HFF-Myc (cell line): ENCODE measurements at regions not wholly inside any gene's neighbourhood (a gene's known extent, or its start where the extent isn't known, plus 50 kb on each side); places are given as distances from the start of the nearest gene placed in this dataset.

Experiments used
- DNase-seq: peaks from one replicate; pipeline ENCODE4 v3.0.0-alpha.2; 2011; ENCODE audit warnings: low read depth; ENCODE audit errors: extremely low read depth
- H3K4me3 ChIP-seq: replicated peaks from 2 replicates; pipeline ENCODE4 v1.5.1; 2011; ENCODE audit warnings: low read depth, mild to moderate bottlenecking, control low read depth, low read length
- CTCF ChIP-seq: IDR thresholded peaks from 2 replicates; pipeline ENCODE4 v1.5.1; 2012; ENCODE audit warnings: mild to moderate bottlenecking, low read depth, low read length, control low read depth; ENCODE audit errors: missing control alignments

- no peak overlapping the region for H3K4me3 ChIP-seq
- no peak for DNase-seq
- no peak for TF ChIP-seq CTCF
Observed at GRCh38 chrX:20477836-20478524, 211.3 kb upstream of the RPS6KA3 start.

GRCh38 chrX:20477219-20477618 lies 210.5 kb upstream of the RPS6KA3 start:
- TF ChIP-seq CTCF, result no peak
- DNase-seq, result no peak
- no peak overlapping the region for H3K4me3 ChIP-seq

- TF ChIP-seq CTCF, result no peak
- H3K4me3 ChIP-seq, result no peak overlapping the region
- DNase-seq, result no peak
Observed at GRCh38 chrX:20472620-20473258, 206.0 kb upstream of the RPS6KA3 start.

DNA sequence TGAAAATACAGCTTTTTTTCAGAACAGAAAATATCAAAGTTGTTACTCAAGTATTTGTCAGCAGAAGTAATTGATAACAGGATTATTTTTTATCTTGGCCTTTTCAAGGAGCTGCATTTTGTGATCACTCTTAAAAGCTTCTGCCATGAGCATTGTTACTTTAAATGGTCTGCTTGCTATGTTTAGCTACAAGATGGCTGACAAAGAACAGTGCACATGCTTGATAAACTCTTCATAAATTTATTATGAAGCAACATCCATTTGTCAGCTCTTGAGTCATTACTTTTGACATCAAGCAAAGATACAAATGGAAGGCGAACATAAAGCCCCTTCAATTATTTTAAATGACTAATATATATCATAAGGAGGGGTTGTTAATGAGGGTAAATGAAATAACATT lies 205.4 kb upstream of the RPS6KA3 start:
- TF ChIP-seq CTCF, result no peak
- H3K4me3 ChIP-seq, result no peak overlapping the region
- DNase-seq, result no peak

DNA sequence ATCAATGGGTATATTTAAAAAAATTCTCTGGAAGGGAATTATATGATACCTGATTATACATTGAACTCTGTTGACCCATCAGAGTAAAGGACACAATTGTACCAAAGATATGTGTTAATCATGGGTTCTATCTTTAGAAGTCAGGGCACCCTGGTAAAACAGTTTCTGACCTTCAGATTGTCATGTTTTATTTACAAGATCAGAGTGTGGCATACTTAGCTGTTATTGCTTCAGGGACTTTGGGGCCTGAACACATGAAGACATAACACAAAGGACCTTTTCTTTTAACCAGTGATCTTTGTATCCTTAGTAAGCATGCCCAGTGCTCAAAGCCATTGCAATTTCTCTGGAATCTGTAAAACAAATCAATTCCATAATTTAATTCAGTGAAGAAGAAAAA lies 204.8 kb upstream of the RPS6KA3 start:
- DNase-seq, result no peak

DNA sequence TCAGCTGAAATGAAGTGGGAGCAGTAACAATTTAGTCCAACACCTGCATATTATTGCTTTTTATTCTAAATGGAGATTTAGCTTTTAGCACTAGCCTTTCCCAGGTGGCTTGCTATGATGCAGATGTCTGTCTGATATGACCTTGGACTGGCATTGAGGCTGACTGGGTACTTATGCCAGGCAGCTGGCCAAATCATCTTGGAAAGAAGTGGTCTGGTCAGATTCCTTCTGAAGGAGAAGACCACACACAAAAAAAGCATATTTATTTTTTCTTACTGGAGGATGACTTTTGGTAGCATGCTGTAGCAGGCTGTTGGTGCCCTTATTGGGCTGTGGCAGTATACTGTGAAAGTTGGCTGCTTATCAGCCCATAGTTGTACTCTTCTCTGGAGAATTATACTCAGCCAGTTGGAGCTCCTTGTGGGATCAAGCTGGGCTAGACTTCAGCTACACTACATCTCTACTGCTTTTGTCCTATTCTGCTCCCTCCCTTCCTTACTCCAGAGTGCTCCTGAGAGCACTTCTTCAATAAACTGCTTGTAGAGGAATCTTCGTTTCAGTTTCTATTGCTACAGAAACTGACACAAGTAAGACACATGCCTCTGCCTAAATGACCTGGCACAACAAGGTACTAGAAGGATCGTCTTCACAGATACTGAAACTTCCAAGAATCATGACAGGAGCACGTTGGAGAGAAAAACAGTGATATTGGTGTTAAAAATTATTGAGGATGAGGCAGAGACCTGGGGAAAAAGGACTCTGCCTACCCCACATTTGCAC lies 196.8 kb upstream of the RPS6KA3 start:
- TF ChIP-seq CTCF, result no peak
- no peak for DNase-seq
- H3K4me3 ChIP-seq, result no peak overlapping the region

More for the DNA sequence above, 204.8 kb upstream of the RPS6KA3 start:
- H3K4me3 ChIP-seq, result no peak overlapping the region
- TF ChIP-seq CTCF, result no peak
